ENCODE measurements at regions not wholly inside any gene's neighbourhood (a gene's known extent, or its start where the extent isn't known, plus 50 kb on each side); places are given as distances from the start of the nearest gene placed in this dataset.

GRCh38 chr11:11738370-11738769 is 103.4 kb upstream of the USP47 start:
- TF ChIP-seq CTCF (IDR thresholded peaks at IDR 0.05; ENCODE audit: insufficient read depth, low read depth, low read length) (no peak), EZH2 (IDR thresholded peaks at IDR 0.05; ENCODE audit: insufficient read depth, low read length) (no peak)
